Fibroblast of lung (primary cell): ENCODE measurements at regions not wholly inside any gene's neighbourhood (a gene's known extent, or its start where the extent isn't known, plus 50 kb on each side); places are given as distances from the start of the nearest gene placed in this dataset.

Experiments
- DNase-seq, 2 donors: peaks; one replicate each; pipeline versions ENCODE4 v3.0.0 to v3.0.0-alpha.2; 2010; ENCODE audit warnings: low read depth in 2 of 2
- H2AFZ ChIP-seq: 2 replicates; pipeline ENCODE4 v1.5.1; 2012; ENCODE audit warnings: low read length, control low read depth, inconsistent platforms
- H3K27ac ChIP-seq: 2 replicates; pipeline ENCODE4 v1.5.1; 2011; ENCODE audit warnings: low read length, control low read depth; ENCODE audit not compliant: insufficient read depth
- H3K27me3 ChIP-seq: 2 replicates; pipeline ENCODE4 v1.5.1; 2011; ENCODE audit warnings: mild to moderate bottlenecking, low read length; ENCODE audit not compliant: control insufficient read depth, insufficient read depth
- H3K36me3 ChIP-seq: 2 replicates; pipeline ENCODE4 v1.5.1; 2011; ENCODE audit warnings: low read length; ENCODE audit not compliant: control insufficient read depth, insufficient read depth
- H3K4me1 ChIP-seq: 2 replicates; pipeline ENCODE4 v1.5.1; 2011; ENCODE audit warnings: low read length; ENCODE audit not compliant: control insufficient read depth, insufficient read depth; ENCODE audit errors: extremely low read depth
- H3K4me2 ChIP-seq: 2 replicates; pipeline ENCODE4 v1.5.1; 2011; ENCODE audit warnings: low read length, control low read depth; ENCODE audit not compliant: insufficient read depth; ENCODE audit errors: extremely low read depth
- H3K4me3 ChIP-seq, 4 experiments: fragments of 200-600 bp in 1 of 4; sonication (generic) in 1 of 4; replicated peaks in 1 of 4; 2 replicates each; pipeline ENCODE4 v1.5.1; 2011 to 2016; ENCODE audit warnings: low read length in 4 of 4, low read depth in 3 of 4, mild to moderate bottlenecking in 3 of 4, control low read depth in 2 of 4, inconsistent platforms in 1 of 4, mixed read lengths in 1 of 4; ENCODE audit not compliant: insufficient read depth in 1 of 4; ENCODE audit errors: control extremely low read depth in 1 of 4
- H3K79me2 ChIP-seq: 2 replicates; pipeline ENCODE4 v1.5.1; 2012; ENCODE audit warnings: mild to moderate bottlenecking, low read length, inconsistent platforms; ENCODE audit not compliant: control insufficient read depth, insufficient read depth
- H3K9ac ChIP-seq: 2 replicates; pipeline ENCODE4 v1.5.1; 2011; ENCODE audit warnings: mild to moderate bottlenecking, low read length, control low read depth; ENCODE audit not compliant: insufficient read depth
- H3K9me3 ChIP-seq: 2 replicates; pipeline ENCODE4 v1.5.1; 2012; ENCODE audit warnings: low read depth, low read length; ENCODE audit not compliant: control insufficient read depth, insufficient read depth
- H4K20me1 ChIP-seq: 2 replicates; pipeline ENCODE4 v1.5.1; 2011; ENCODE audit warnings: low read length; ENCODE audit not compliant: control insufficient read depth, insufficient read depth; ENCODE audit errors: extremely low read depth
- EZH2 ChIP-seq: IDR thresholded peaks from 2 replicates; pipeline ENCODE4 v1.5.1; 2012; ENCODE audit warnings: low read length, control low read depth, mild to moderate bottlenecking; ENCODE audit errors: missing control alignments
- TF ChIP-seq, protein P1 (sequence below), 2 donors: IDR thresholded peaks in 1 of 2; conservative IDR thresholded peaks in 1 of 2; 1 replicate in 1 of 2; 2 replicates in 1 of 2; pipeline ENCODE4 v1.5.1; 2011 to 2012; ENCODE audit warnings: low read length in 2 of 2, control low read depth in 1 of 2, inconsistent platforms in 1 of 2, low read depth in 1 of 2, mild to moderate bottlenecking in 1 of 2

DNA sequence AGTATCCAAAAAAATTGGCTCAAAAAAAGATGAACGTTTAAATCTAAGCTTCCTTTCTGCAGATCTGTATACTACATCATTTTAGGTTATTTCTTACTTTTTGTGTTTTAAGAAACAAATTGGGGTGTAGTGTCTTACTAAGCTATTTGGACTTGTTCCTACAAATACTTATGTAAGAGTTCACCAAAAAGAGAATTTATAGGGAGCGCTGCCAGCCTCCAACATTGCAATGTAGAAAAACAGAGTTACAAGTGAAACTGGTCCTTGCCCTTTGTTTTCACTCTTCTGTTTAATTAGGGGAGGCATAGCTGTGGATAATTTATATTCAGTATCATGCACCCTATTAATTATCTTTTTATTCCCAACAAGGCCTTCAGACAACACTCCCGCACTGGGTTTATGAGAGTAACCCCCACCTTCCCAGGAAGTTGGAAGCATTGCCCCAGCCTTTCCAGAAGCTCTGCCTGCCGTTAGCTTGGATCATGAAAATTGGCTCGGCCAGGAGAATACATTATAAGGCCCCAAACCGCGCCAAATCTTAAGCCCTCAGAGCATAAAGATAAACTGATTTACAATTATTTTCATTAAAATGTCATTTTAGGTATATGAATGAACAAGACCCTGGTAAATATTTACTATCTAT lies 261.8 kb upstream of the KLF6 start:
- no peak overlapping the region for H3K27ac ChIP-seq
- H3K27me3 ChIP-seq, result no peaks in the 10 kb centered on the region
- no peaks in the 10 kb centered on the region for H3K4me1 ChIP-seq
- H4K20me1 ChIP-seq, result no peaks in the 10 kb centered on the region
- no peak overlapping the region for H3K4me2 ChIP-seq
- TF ChIP-seq, protein P1, sequence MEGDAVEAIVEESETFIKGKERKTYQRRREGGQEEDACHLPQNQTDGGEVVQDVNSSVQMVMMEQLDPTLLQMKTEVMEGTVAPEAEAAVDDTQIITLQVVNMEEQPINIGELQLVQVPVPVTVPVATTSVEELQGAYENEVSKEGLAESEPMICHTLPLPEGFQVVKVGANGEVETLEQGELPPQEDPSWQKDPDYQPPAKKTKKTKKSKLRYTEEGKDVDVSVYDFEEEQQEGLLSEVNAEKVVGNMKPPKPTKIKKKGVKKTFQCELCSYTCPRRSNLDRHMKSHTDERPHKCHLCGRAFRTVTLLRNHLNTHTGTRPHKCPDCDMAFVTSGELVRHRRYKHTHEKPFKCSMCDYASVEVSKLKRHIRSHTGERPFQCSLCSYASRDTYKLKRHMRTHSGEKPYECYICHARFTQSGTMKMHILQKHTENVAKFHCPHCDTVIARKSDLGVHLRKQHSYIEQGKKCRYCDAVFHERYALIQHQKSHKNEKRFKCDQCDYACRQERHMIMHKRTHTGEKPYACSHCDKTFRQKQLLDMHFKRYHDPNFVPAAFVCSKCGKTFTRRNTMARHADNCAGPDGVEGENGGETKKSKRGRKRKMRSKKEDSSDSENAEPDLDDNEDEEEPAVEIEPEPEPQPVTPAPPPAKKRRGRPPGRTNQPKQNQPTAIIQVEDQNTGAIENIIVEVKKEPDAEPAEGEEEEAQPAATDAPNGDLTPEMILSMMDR (conservative IDR thresholded peaks at IDR 0.05 in 1 of 2, IDR thresholded peaks at IDR 0.05 in 1 of 2; ENCODE audit: low read depth in 1 of 2, low read length in 2 of 2), result no peak
- no peak for TF ChIP-seq EZH2
- H3K36me3 ChIP-seq, result no peaks in the 10 kb centered on the region
- no peak overlapping the region for H3K4me3 ChIP-seq
- no peak overlapping the region for H3K9ac ChIP-seq
- no peaks in the 10 kb centered on the region for H3K79me2 ChIP-seq
- no peak overlapping the region for H2AFZ ChIP-seq
- no peaks in the 10 kb centered on the region for H3K9me3 ChIP-seq
- no peak for DNase-seq

- H3K4me2 ChIP-seq, result no peak overlapping the region
- no peak overlapping the region for H3K4me3 ChIP-seq
- no peak overlapping the region for H3K9ac ChIP-seq
- no peaks in the 10 kb centered on the region for H3K9me3 ChIP-seq
- H3K79me2 ChIP-seq, result no peaks in the 10 kb centered on the region
- TF ChIP-seq EZH2, result no peak
- TF ChIP-seq, protein P1 (conservative IDR thresholded peaks at IDR 0.05 in 1 of 2, IDR thresholded peaks at IDR 0.05 in 1 of 2; ENCODE audit: low read depth in 1 of 2, low read length in 2 of 2), result no peak
- H4K20me1 ChIP-seq, result no peaks in the 10 kb centered on the region
- H3K27ac ChIP-seq, result no peak overlapping the region
- no peak overlapping the region for H2AFZ ChIP-seq
- no peak for DNase-seq
- H3K36me3 ChIP-seq, result no peaks in the 10 kb centered on the region
- no peaks in the 10 kb centered on the region for H3K27me3 ChIP-seq
- no peaks in the 10 kb centered on the region for H3K4me1 ChIP-seq
Measured at GRCh38 chr10:4046030-4046429, 261.0 kb upstream of the KLF6 start.

DNA sequence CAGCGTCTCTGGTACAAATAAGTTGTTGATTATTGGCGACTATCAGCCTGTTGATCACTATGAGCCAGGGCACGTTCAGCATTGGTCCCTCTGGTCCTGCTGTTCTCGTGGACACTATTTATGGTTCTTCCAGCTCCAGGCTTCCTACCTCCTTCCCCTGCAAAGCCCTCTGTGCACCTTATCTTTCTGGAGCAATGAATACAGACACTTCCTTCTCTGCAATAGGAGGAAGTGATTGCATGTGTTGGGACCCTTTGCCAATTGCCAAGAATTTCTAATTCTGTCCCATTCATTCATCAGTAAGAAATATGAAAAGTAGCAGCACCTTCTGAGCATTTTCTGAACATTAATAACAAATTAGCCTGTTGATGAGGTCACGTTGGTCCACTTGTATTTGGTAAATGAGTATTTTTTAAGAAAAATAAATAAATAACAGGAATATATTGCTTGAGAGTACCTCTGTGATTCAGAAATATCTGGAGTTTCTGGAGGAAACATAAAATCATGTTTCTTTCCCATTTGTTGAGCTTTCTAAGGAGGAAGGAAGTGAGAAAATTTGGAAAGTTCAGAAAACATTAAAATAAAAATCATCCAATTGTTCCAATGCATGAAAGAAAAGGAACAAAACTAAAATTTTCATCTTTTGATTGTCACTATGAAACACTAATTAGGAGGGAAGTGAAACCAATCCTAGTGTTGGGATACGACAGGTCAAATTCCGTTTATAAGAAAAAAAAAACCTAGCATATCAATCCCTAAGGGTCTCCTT lies 259.1 kb upstream of the KLF6 start:
- Histone ChIP-seq H3K4me3 (no peak overlapping the region), H3K4me2 (no peak overlapping the region), H3K36me3 (no peaks in the 10 kb centered on the region), H3K27me3 (no peaks in the 10 kb centered on the region), H3K79me2 (no peaks in the 10 kb centered on the region), H3K27ac (no peak overlapping the region), H2AFZ (no peak overlapping the region), H3K9ac (no peak overlapping the region), H3K4me1 (no peaks in the 10 kb centered on the region), H4K20me1 (no peaks in the 10 kb centered on the region), H3K9me3 (no peaks in the 10 kb centered on the region)
- no peak for DNase-seq
- TF ChIP-seq, protein P1 (conservative IDR thresholded peaks at IDR 0.05 in 1 of 2, IDR thresholded peaks at IDR 0.05 in 1 of 2; ENCODE audit: low read depth in 1 of 2, low read length in 2 of 2), result no peak
- no peak for TF ChIP-seq EZH2
